ENCODE measurements at regions not wholly inside any gene's neighbourhood (a gene's known extent, or its start where the extent isn't known, plus 50 kb on each side); places are given as distances from the start of the nearest gene placed in this dataset.

- TF ChIP-seq CTCF (IDR thresholded peaks at IDR 0.05; ENCODE audit: insufficient read depth, low read depth, low read length, missing control alignments): no peak
- H3K4me3 ChIP-seq (ENCODE audit: low read depth, low read length): no peak overlapping the region
- peak; percentile 7 for DNase-seq (ENCODE audit: low read depth)
Observed at GRCh38 chr12:90250766-90251165, 542.1 kb upstream of the ATP2B1 start.

GRCh38 chr12:90250042-90250441 lies 541.4 kb upstream of the ATP2B1 start:
- DNase-seq (ENCODE audit: low read depth): no peak
- H3K4me3 ChIP-seq (ENCODE audit: low read depth, low read length): no peak overlapping the region
- TF ChIP-seq CTCF (IDR thresholded peaks at IDR 0.05; ENCODE audit: insufficient read depth, low read depth, low read length, missing control alignments): no peak

GRCh38 chr12:90246688-90247087 lies 538.0 kb upstream of the ATP2B1 start:
- DNase-seq (ENCODE audit: low read depth): no peak
- H3K4me3 ChIP-seq (ENCODE audit: low read depth, low read length): no peak overlapping the region
- no peak for TF ChIP-seq CTCF (IDR thresholded peaks at IDR 0.05; ENCODE audit: insufficient read depth, low read depth, low read length, missing control alignments)

GRCh38 chr12:90245391-90245790 lies 536.8 kb upstream of the ATP2B1 start:
- H3K4me3 ChIP-seq (ENCODE audit: low read depth, low read length): no peak overlapping the region
- no peak for TF ChIP-seq CTCF (IDR thresholded peaks at IDR 0.05; ENCODE audit: insufficient read depth, low read depth, low read length, missing control alignments)
- DNase-seq (ENCODE audit: low read depth): no peak

- H3K4me3 ChIP-seq (ENCODE audit: low read depth, low read length): no peak overlapping the region
- DNase-seq (ENCODE audit: low read depth): no peak
- no peak for TF ChIP-seq CTCF (IDR thresholded peaks at IDR 0.05; ENCODE audit: insufficient read depth, low read depth, low read length, missing control alignments)
Observed at GRCh38 chr12:90244232-90244631, 535.6 kb upstream of the ATP2B1 start.

- no peak for DNase-seq (ENCODE audit: low read depth)
- no peak for TF ChIP-seq CTCF (IDR thresholded peaks at IDR 0.05; ENCODE audit: insufficient read depth, low read depth, low read length, missing control alignments)
- no peak overlapping the region for H3K4me3 ChIP-seq (ENCODE audit: low read depth, low read length)
Observed at GRCh38 chr12:90243211-90243610, 534.6 kb upstream of the ATP2B1 start.

- DNase-seq (ENCODE audit: low read depth): no peak
- no peak for TF ChIP-seq CTCF (IDR thresholded peaks at IDR 0.05; ENCODE audit: insufficient read depth, low read depth, low read length, missing control alignments)
- H3K4me3 ChIP-seq (ENCODE audit: low read depth, low read length): no peak overlapping the region
Observed at GRCh38 chr12:90239732-90240260, 531.2 kb upstream of the ATP2B1 start.
